ENCODE measurements at regions not wholly inside any gene's neighbourhood (a gene's known extent, or its start where the extent isn't known, plus 50 kb on each side); places are given as distances from the start of the nearest gene placed in this dataset.

- H3K4me3 ChIP-seq (ENCODE audit: low read length) = no peak overlapping the region
- no peak for DNase-seq (ENCODE audit: low read depth)
- no peak for TF ChIP-seq CTCF (IDR thresholded peaks at IDR 0.05; ENCODE audit: insufficient read depth, low read depth, low read length, missing control alignments)
These were observed 351.2 kb downstream of the PCDH17 start for GRCh38 chr13:57982782-57983181.

GRCh38 chr13:57988276-57988675 is 356.7 kb downstream of the PCDH17 start:
- no peak overlapping the region for H3K4me3 ChIP-seq (ENCODE audit: low read length)
- DNase-seq (ENCODE audit: low read depth) = no peak
- TF ChIP-seq CTCF (IDR thresholded peaks at IDR 0.05; ENCODE audit: insufficient read depth, low read depth, low read length, missing control alignments) = no peak

GRCh38 chr13:57991041-57991440 is 359.5 kb downstream of the PCDH17 start:
- no peak for DNase-seq (ENCODE audit: low read depth)
- H3K4me3 ChIP-seq (ENCODE audit: low read length) = no peak overlapping the region
- no peak for TF ChIP-seq CTCF (IDR thresholded peaks at IDR 0.05; ENCODE audit: insufficient read depth, low read depth, low read length, missing control alignments)

DNA sequence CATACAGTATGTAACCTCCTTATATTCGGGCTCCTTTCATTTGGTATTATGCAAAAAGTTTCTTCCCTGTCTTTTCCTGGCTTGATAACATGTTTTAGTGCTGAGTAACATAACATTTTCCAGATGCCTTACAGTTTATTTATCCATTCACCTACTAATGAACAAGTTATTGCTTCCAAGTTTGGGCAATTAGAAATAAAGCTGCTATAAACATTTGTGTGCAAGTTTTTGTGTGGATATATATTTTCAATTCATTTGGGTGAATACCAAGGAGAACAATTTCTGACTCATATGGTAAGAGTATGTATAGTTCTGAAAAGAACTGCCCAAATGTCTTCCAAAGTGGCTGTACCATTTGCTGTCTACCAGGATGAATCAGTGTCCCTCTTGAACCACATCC is 360.9 kb downstream of the PCDH17 start:
- no peak for DNase-seq (ENCODE audit: low read depth)
- no peak for TF ChIP-seq CTCF (IDR thresholded peaks at IDR 0.05; ENCODE audit: insufficient read depth, low read depth, low read length, missing control alignments)
- no peak overlapping the region for H3K4me3 ChIP-seq (ENCODE audit: low read length)

- H3K4me3 ChIP-seq (ENCODE audit: low read length) = no peak overlapping the region
- DNase-seq (ENCODE audit: low read depth) = peak; percentile 30
- no peak for TF ChIP-seq CTCF (IDR thresholded peaks at IDR 0.05; ENCODE audit: insufficient read depth, low read depth, low read length, missing control alignments)
These were observed 365.2 kb downstream of the PCDH17 start for GRCh38 chr13:57996717-57997116.

- H3K4me3 ChIP-seq (ENCODE audit: low read length) = no peak overlapping the region
- no peak for TF ChIP-seq CTCF (IDR thresholded peaks at IDR 0.05; ENCODE audit: insufficient read depth, low read depth, low read length, missing control alignments)
These were observed 373.2 kb downstream of the PCDH17 start for GRCh38 chr13:58004751-58005150.

DNA sequence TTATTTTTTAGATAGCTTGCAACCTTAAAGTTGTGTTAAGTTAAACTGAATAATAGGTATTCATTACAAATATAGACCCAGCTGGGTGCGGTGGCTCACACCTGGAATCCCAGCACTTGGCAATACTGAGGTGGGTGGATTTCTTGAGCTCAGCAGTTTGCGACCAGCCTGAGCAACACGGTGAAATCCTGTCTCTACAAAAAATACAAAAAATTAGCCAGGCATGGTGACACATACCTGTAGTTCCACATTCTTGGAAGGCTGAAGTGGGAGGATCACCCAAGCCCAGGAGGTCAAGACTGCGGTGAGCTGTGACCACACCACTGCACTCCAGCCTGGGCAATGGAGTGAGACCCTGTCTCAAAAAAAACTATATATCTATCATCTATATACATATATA is 386.5 kb downstream of the PCDH17 start:
- no peak for TF ChIP-seq CTCF (IDR thresholded peaks at IDR 0.05; ENCODE audit: insufficient read depth, low read depth, low read length, missing control alignments)

More at GRCh38 chr13:58004751-58005150, 373.2 kb downstream of the PCDH17 start:
- no peak for DNase-seq (ENCODE audit: low read depth)

More for the DNA sequence above, 386.5 kb downstream of the PCDH17 start:
- no peak for DNase-seq (ENCODE audit: low read depth)
- H3K4me3 ChIP-seq (ENCODE audit: low read length) = no peak overlapping the region

Measured in epithelial cell of esophagus (primary cell).